Caco-2 (cell line): ENCODE measurements at regions not wholly inside any gene's neighbourhood (a gene's known extent, or its start where the extent isn't known, plus 50 kb on each side); places are given as distances from the start of the nearest gene placed in this dataset.

Experiments
- BruUV-seq: library from RNA; stranded (reverse); fragments of 400-500 nt; replicated peaks from 2 replicates; lab custom pipeline; 2021; lab: Mats Ljungman, UMichigan
- CTCF ChIA-PET: fragments of 300-600 bp; sonication (Branson Sonifier 250); formaldehyde crosslinking; loops from one replicate; lab custom pipeline; 2022; ENCODE audit warnings: antibody characterized with exemption; lab: Charles Lee
- POLR2A ChIA-PET: fragments of 300-600 bp; sonication (Branson Sonifier 250); formaldehyde crosslinking; loops from one replicate; lab custom pipeline; 2022; ENCODE audit warnings: antibody characterized with exemption; lab: Charles Lee
- DNase-seq, 2 experiments: peaks; one replicate each; pipeline versions ENCODE4 v3.0.0 to v3.0.0-alpha.2; 2020 to 2022
- H3K27me3 ChIP-seq: replicated peaks from 2 replicates; pipeline ENCODE4 v1.6.0; 2011; ENCODE audit warnings: low read length; ENCODE audit not compliant: control insufficient read depth, insufficient read depth
- H3K36me3 ChIP-seq: 2 replicates; pipeline ENCODE4 v1.5.1; 2011; ENCODE audit warnings: low read length; ENCODE audit not compliant: control insufficient read depth, insufficient read depth
- H3K4me1 ChIP-seq: fragments of 250-450 bp; sonication (Bioruptor Pico); 2 replicates; pipeline ENCODE4 v1.5.1; 2020; ENCODE audit warnings: mild to moderate bottlenecking
- H3K4me3 ChIP-seq: 2 replicates; pipeline ENCODE4 v1.5.1; 2011; ENCODE audit warnings: low read depth, mild to moderate bottlenecking, control low read depth, low read length
- H3K9me3 ChIP-seq: fragments of 250-450 bp; sonication (Bioruptor Pico); 2 replicates; pipeline ENCODE4 v1.5.1; 2020; ENCODE audit warnings: mild to moderate bottlenecking, moderate library complexity
- H3K27ac Mint-ChIP-seq: one replicate; pipeline ENCODE4 v1.8.0; 2022; ENCODE audit warnings: mixed read lengths; ENCODE audit not compliant: unreplicated experiment
- H3K27me3 Mint-ChIP-seq: one replicate; pipeline ENCODE4 v1.8.0; 2022; ENCODE audit warnings: mixed read lengths; ENCODE audit not compliant: insufficient read depth, unreplicated experiment
- H3K36me3 Mint-ChIP-seq: one replicate; pipeline ENCODE4 v1.8.0; 2022; ENCODE audit warnings: mild to moderate bottlenecking, mixed read lengths; ENCODE audit not compliant: insufficient read depth, unreplicated experiment
- H3K4me1 Mint-ChIP-seq: one replicate; pipeline ENCODE4 v1.8.0; 2022; ENCODE audit warnings: low read depth, mixed read lengths; ENCODE audit not compliant: unreplicated experiment
- H3K4me3 Mint-ChIP-seq: one replicate; pipeline ENCODE4 v1.8.0; 2022; ENCODE audit warnings: mild to moderate bottlenecking, moderate library complexity, mixed read lengths; ENCODE audit not compliant: unreplicated experiment
- H3K9me3 Mint-ChIP-seq: one replicate; pipeline ENCODE4 v1.8.0; 2022; ENCODE audit warnings: mixed read lengths; ENCODE audit not compliant: unreplicated experiment
- intact Hi-C: fragments of 100-400 bp; cut with micrococcal nuclease; formaldehyde crosslinking; loops from one replicate; pipeline ENCODE4 v1.10.0; 2022; ENCODE audit not compliant: unreplicated experiment
- TF ChIP-seq, protein P1 (sequence below), 2 experiments: fragments of 200-600 bp in 1 of 2; IDR thresholded peaks; 1 replicate in 1 of 2; 2 replicates in 1 of 2; pipeline versions ENCODE4 v1.5.1 to v1.8.0; 2011 to 2022; ENCODE audit warnings: antibody characterized with exemption in 1 of 2, control low read depth in 1 of 2, inconsistent platforms in 1 of 2, low read depth in 1 of 2, low read length in 1 of 2, mild to moderate bottlenecking in 1 of 2, moderate library complexity in 1 of 2; ENCODE audit not compliant: insufficient read depth in 1 of 2, severe bottlenecking in 1 of 2, unreplicated experiment in 1 of 2

- H3K27me3 ChIP-seq: no peaks in the 10 kb centered on the region
- Mint-ChIP-seq H3K9me3 (no peaks in the 10 kb centered on the region), H3K27ac (no peak overlapping the region), H3K27me3 (no peaks in the 10 kb centered on the region), H3K4me3 (no peak overlapping the region), H3K36me3 (no peaks in the 10 kb centered on the region), H3K4me1 (no peaks in the 10 kb centered on the region)
- no peaks in the 10 kb centered on the region for H3K36me3 ChIP-seq
- POLR2A ChIA-PET: no interaction called here
- no peaks in the 10 kb centered on the region for H3K9me3 ChIP-seq
- no TSS peak for BruUV-seq
- TF ChIP-seq, protein P1, sequence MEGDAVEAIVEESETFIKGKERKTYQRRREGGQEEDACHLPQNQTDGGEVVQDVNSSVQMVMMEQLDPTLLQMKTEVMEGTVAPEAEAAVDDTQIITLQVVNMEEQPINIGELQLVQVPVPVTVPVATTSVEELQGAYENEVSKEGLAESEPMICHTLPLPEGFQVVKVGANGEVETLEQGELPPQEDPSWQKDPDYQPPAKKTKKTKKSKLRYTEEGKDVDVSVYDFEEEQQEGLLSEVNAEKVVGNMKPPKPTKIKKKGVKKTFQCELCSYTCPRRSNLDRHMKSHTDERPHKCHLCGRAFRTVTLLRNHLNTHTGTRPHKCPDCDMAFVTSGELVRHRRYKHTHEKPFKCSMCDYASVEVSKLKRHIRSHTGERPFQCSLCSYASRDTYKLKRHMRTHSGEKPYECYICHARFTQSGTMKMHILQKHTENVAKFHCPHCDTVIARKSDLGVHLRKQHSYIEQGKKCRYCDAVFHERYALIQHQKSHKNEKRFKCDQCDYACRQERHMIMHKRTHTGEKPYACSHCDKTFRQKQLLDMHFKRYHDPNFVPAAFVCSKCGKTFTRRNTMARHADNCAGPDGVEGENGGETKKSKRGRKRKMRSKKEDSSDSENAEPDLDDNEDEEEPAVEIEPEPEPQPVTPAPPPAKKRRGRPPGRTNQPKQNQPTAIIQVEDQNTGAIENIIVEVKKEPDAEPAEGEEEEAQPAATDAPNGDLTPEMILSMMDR (IDR thresholded peaks at IDR 0.05; ENCODE audit: insufficient read depth in 1 of 2, low read depth in 1 of 2, low read length in 1 of 2, severe bottlenecking in 1 of 2, unreplicated experiment in 1 of 2): no peak
- CTCF ChIA-PET: no interaction called here
- no peak for DNase-seq
- intact Hi-C loops: no loop called here
- no peak overlapping the region for H3K4me3 ChIP-seq
- H3K4me1 ChIP-seq: no peaks in the 10 kb centered on the region
These were observed 576.2 kb downstream of the DHX35 start for GRCh38 chr20:39538317-39538716.

GRCh38 chr20:39535301-39535700 lies 573.2 kb downstream of the DHX35 start:
- no peak for DNase-seq
- ChIA-PET CTCF (no interaction called here), POLR2A (no interaction called here)
- Histone ChIP-seq H3K36me3 (no peaks in the 10 kb centered on the region), H3K27me3 (no peaks in the 10 kb centered on the region), H3K9me3 (no peaks in the 10 kb centered on the region), H3K4me3 (no peak overlapping the region), H3K4me1 (no peaks in the 10 kb centered on the region)
- H3K4me3 Mint-ChIP-seq: no peak overlapping the region
- H3K9me3 Mint-ChIP-seq: no peaks in the 10 kb centered on the region
- intact Hi-C loops: no loop called here
- no peak overlapping the region for H3K27ac Mint-ChIP-seq
- H3K36me3 Mint-ChIP-seq: no peaks in the 10 kb centered on the region
- peaks cover 3% of the 10 kb centered on the region for H3K27me3 Mint-ChIP-seq
- TF ChIP-seq, protein P1 (IDR thresholded peaks at IDR 0.05; ENCODE audit: insufficient read depth in 1 of 2, low read depth in 1 of 2, low read length in 1 of 2, severe bottlenecking in 1 of 2, unreplicated experiment in 1 of 2): no peak
- no TSS peak for BruUV-seq
- H3K4me1 Mint-ChIP-seq: no peaks in the 10 kb centered on the region

DNA sequence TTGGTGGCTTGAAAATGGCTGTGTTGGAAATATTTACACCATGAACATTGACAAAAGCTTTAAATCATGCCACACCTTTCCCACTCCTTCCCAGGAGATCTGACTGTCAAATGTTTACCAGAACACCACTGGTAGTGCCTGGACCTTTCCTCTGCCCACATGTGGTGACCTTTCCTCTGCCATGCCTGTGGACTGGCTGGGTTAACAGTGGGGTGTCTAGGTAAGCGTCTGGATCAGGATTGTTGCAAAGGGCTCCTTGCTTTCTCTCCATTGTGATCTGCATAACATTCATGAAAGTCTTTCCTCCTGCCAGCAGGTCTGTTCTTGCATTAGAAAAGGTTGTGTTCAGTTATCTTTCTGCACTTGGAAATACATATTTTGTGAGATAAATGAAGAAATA lies 572.7 kb downstream of the DHX35 start:
- no peak for DNase-seq
- Mint-ChIP-seq H3K27ac (no peak overlapping the region), H3K4me1 (no peaks in the 10 kb centered on the region), H3K36me3 (no peaks in the 10 kb centered on the region), H3K9me3 (no peaks in the 10 kb centered on the region), H3K4me3 (no peak overlapping the region), H3K27me3 (peaks cover 3% of the 10 kb centered on the region)
- Histone ChIP-seq H3K27me3 (no peaks in the 10 kb centered on the region), H3K4me3 (no peak overlapping the region), H3K9me3 (no peaks in the 10 kb centered on the region), H3K4me1 (no peaks in the 10 kb centered on the region), H3K36me3 (no peaks in the 10 kb centered on the region)
- no TSS peak for BruUV-seq
- TF ChIP-seq, protein P1 (IDR thresholded peaks at IDR 0.05; ENCODE audit: insufficient read depth in 1 of 2, low read depth in 1 of 2, low read length in 1 of 2, severe bottlenecking in 1 of 2, unreplicated experiment in 1 of 2): no peak
- intact Hi-C loops: no loop called here
- ChIA-PET CTCF (no interaction called here), POLR2A (no interaction called here)
